ENCODE measurements at regions not wholly inside any gene's neighbourhood (a gene's known extent, or its start where the extent isn't known, plus 50 kb on each side); places are given as distances from the start of the nearest gene placed in this dataset.

- Mint-ChIP-seq H3K4me3 (no peak overlapping the region), H3K27me3 (peaks cover 9% of the 10 kb centered on the region in 2 donors), H3K4me1 (peaks cover 13 to 20% (median 17%) of the 10 kb centered on the region in 3 donors), H3K27ac (peak overlapping the region in 1 of 8 donors; percentile 36), H3K9me3 (no peaks in the 10 kb centered on the region), H3K36me3 (no peaks in the 10 kb centered on the region)
- ChIA-PET POLR2A (no interaction called here), CTCF (no interaction called here)
- H3K27ac ChIP-seq (ENCODE audit: low read depth, low read length): no peak overlapping the region
- H3K27me3 ChIP-seq (ENCODE audit: insufficient read depth, low read length, poor library complexity, severe bottlenecking): no peaks in the 10 kb centered on the region
- peaks cover 17% of the 10 kb centered on the region for H3K4me1 ChIP-seq (ENCODE audit: insufficient read depth, low read length)
- no peaks in the 10 kb centered on the region for H3K36me3 ChIP-seq (ENCODE audit: insufficient read depth, low read length)
- no peaks in the 10 kb centered on the region for H3K9me3 ChIP-seq (ENCODE audit: low read length)
- no peak for DNase-seq
- no peak overlapping the region for H3K4me3 ChIP-seq (ENCODE audit: low read length)
Observed at GRCh38 chr12:3967556-3968160, 94.5 kb upstream of the PARP11 start.

GRCh38 chr12:3966376-3966775 is 93.2 kb upstream of the PARP11 start:
- no peaks in the 10 kb centered on the region for H3K9me3 ChIP-seq (ENCODE audit: low read length)
- no peaks in the 10 kb centered on the region for H3K36me3 ChIP-seq (ENCODE audit: insufficient read depth, low read length)
- H3K27me3 ChIP-seq (ENCODE audit: insufficient read depth, low read length, poor library complexity, severe bottlenecking): no peaks in the 10 kb centered on the region
- CTCF ChIA-PET: interaction anchor here (0.6 kb wide), 1 partner anchor 188 kb away, joined by 3 read pairs; no protein-coding TSS in a partner anchor
- no peak overlapping the region for H3K4me3 ChIP-seq (ENCODE audit: low read length)
- Mint-ChIP-seq H3K4me1 (peaks cover 15 to 22% (median 21%) of the 10 kb centered on the region in 3 donors), H3K27me3 (peaks cover 9 to 11% of the 10 kb centered on the region in 2 donors), H3K4me3 (no peak overlapping the region), H3K27ac (no peak overlapping the region), H3K9me3 (no peaks in the 10 kb centered on the region), H3K36me3 (no peaks in the 10 kb centered on the region)
- peaks cover 20% of the 10 kb centered on the region for H3K4me1 ChIP-seq (ENCODE audit: insufficient read depth, low read length)
- DNase-seq: no peak
- POLR2A ChIA-PET: no interaction called here
- no peak overlapping the region for H3K27ac ChIP-seq (ENCODE audit: low read depth, low read length)

- no peaks in the 10 kb centered on the region for H3K9me3 Mint-ChIP-seq
- peaks cover 20% of the 10 kb centered on the region for H3K4me1 ChIP-seq (ENCODE audit: insufficient read depth, low read length)
- H3K4me1 Mint-ChIP-seq: peaks cover 15 to 24% (median 19%) of the 10 kb centered on the region in 3 donors
- H3K9me3 ChIP-seq (ENCODE audit: low read length): no peaks in the 10 kb centered on the region
- H3K36me3 ChIP-seq (ENCODE audit: insufficient read depth, low read length): no peaks in the 10 kb centered on the region
- peak overlapping the region in 3 of 8 donors; percentile 1 to 24 (median 3) for H3K27ac Mint-ChIP-seq
- DNase-seq: no peak
- H3K27me3 Mint-ChIP-seq: peaks cover 9 to 11% of the 10 kb centered on the region in 2 donors
- H3K4me3 Mint-ChIP-seq: no peak overlapping the region
- peaks cover 0 to 1% (median 0%) of the 10 kb centered on the region in 3 donors for H3K36me3 Mint-ChIP-seq
- no peaks in the 10 kb centered on the region for H3K27me3 ChIP-seq (ENCODE audit: insufficient read depth, low read length, poor library complexity, severe bottlenecking)
- no peak overlapping the region for H3K27ac ChIP-seq (ENCODE audit: low read depth, low read length)
- CTCF ChIA-PET: no interaction called here
- POLR2A ChIA-PET: no interaction called here
- no peak overlapping the region for H3K4me3 ChIP-seq (ENCODE audit: low read length)
Observed at GRCh38 chr12:3965046-3965445, 91.8 kb upstream of the PARP11 start.

GRCh38 chr12:3964439-3964838 is 91.2 kb upstream of the PARP11 start:
- CTCF ChIA-PET: interaction anchor here (1.3 to 3.7 kb wide), 7 partner anchors 14 to 322 kb away, joined by 3 to 67 read pairs (median 12); no protein-coding TSS in a partner anchor
- POLR2A ChIA-PET: no interaction called here
- Mint-ChIP-seq H3K36me3 (peaks cover 0 to 2% (median 0%) of the 10 kb centered on the region in 3 donors), H3K9me3 (no peaks in the 10 kb centered on the region), H3K27ac (peak overlapping the region in 2 of 8 donors; percentile 19 to 69), H3K27me3 (peaks cover 9 to 11% of the 10 kb centered on the region in 2 donors), H3K4me1 (peaks cover 15 to 24% (median 19%) of the 10 kb centered on the region in 3 donors), H3K4me3 (no peak overlapping the region)
- peaks cover 20% of the 10 kb centered on the region for H3K4me1 ChIP-seq (ENCODE audit: insufficient read depth, low read length)
- no peak overlapping the region for H3K4me3 ChIP-seq (ENCODE audit: low read length)
- no peaks in the 10 kb centered on the region for H3K36me3 ChIP-seq (ENCODE audit: insufficient read depth, low read length)
- no peak overlapping the region for H3K27ac ChIP-seq (ENCODE audit: low read depth, low read length)
- no peaks in the 10 kb centered on the region for H3K27me3 ChIP-seq (ENCODE audit: insufficient read depth, low read length, poor library complexity, severe bottlenecking)
- no peak for DNase-seq
- H3K9me3 ChIP-seq (ENCODE audit: low read length): no peaks in the 10 kb centered on the region

- Histone ChIP-seq H3K9me3 (ENCODE audit: low read length) (no peaks in the 10 kb centered on the region), H3K4me3 (ENCODE audit: low read length) (no peak overlapping the region), H3K4me1 (ENCODE audit: insufficient read depth, low read length) (peaks cover 20% of the 10 kb centered on the region), H3K27me3 (ENCODE audit: insufficient read depth, low read length, poor library complexity, severe bottlenecking) (no peaks in the 10 kb centered on the region), H3K36me3 (ENCODE audit: insufficient read depth, low read length) (no peaks in the 10 kb centered on the region), H3K27ac (ENCODE audit: low read depth, low read length) (no peak overlapping the region)
- Mint-ChIP-seq H3K27me3 (peaks cover 0 to 7% of the 10 kb centered on the region in 2 donors), H3K9me3 (no peaks in the 10 kb centered on the region), H3K36me3 (peaks cover 0 to 3% (median 0%) of the 10 kb centered on the region in 3 donors), H3K4me1 (peaks cover 15 to 24% (median 19%) of the 10 kb centered on the region in 3 donors), H3K27ac (peak overlapping the region; percentile 26 to 95 (median 79)), H3K4me3 (no peak overlapping the region)
- peak; percentile 33 to 90 (median 75) for DNase-seq
- ChIA-PET POLR2A (interaction anchor here (0.8 to 2.2 kb wide), 5 partner anchors 11 to 76 kb away, joined by 3 to 5 read pairs (median 4); no protein-coding TSS in a partner anchor), CTCF (interaction anchor here (0.8 to 3.7 kb wide), 22 partner anchors 8 to 314 kb away, joined by 3 to 67 read pairs (median 6); no protein-coding TSS in a partner anchor)
Observed at GRCh38 chr12:3962631-3963483, 89.7 kb upstream of the PARP11 start.

- no peaks in the 10 kb centered on the region for H3K36me3 ChIP-seq (ENCODE audit: insufficient read depth, low read length)
- no peak for DNase-seq
- no peak overlapping the region for H3K4me3 ChIP-seq (ENCODE audit: low read length)
- Mint-ChIP-seq H3K4me3 (no peak overlapping the region), H3K4me1 (peaks cover 15 to 24% (median 19%) of the 10 kb centered on the region in 3 donors), H3K36me3 (peaks cover 0 to 3% (median 0%) of the 10 kb centered on the region in 3 donors), H3K27me3 (peaks cover 4 to 6% of the 10 kb centered on the region in 2 donors), H3K9me3 (no peaks in the 10 kb centered on the region), H3K27ac (peak overlapping the region in 4 of 8 donors; percentile 51 to 95 (median 89))
- H3K27ac ChIP-seq (ENCODE audit: low read depth, low read length): no peak overlapping the region
- peaks cover 20% of the 10 kb centered on the region for H3K4me1 ChIP-seq (ENCODE audit: insufficient read depth, low read length)
- no peaks in the 10 kb centered on the region for H3K9me3 ChIP-seq (ENCODE audit: low read length)
- ChIA-PET CTCF (interaction anchor here (1.1 to 3.7 kb wide), 10 partner anchors 11 to 316 kb away, joined by 3 to 67 read pairs (median 8); no protein-coding TSS in a partner anchor), POLR2A (interaction anchor here (0.7 to 2.2 kb wide), 2 partner anchors 11 to 13 kb away, joined by 3 to 5 read pairs; no protein-coding TSS in a partner anchor)
- no peaks in the 10 kb centered on the region for H3K27me3 ChIP-seq (ENCODE audit: insufficient read depth, low read length, poor library complexity, severe bottlenecking)
Observed at GRCh38 chr12:3961591-3961990, 88.4 kb upstream of the PARP11 start.

GRCh38 chr12:3959799-3960560 is 86.8 kb upstream of the PARP11 start:
- Mint-ChIP-seq H3K4me1 (peaks cover 15 to 24% (median 19%) of the 10 kb centered on the region in 3 donors), H3K27ac (peak overlapping the region in 2 of 8 donors; percentile 5 to 12), H3K4me3 (no peak overlapping the region), H3K9me3 (no peaks in the 10 kb centered on the region), H3K36me3 (peaks cover 0 to 3% (median 0%) of the 10 kb centered on the region in 3 donors), H3K27me3 (peaks cover 4 to 6% of the 10 kb centered on the region in 2 donors)
- ChIA-PET CTCF (interaction anchor here (1.8 kb wide), 1 partner anchor 74 kb away, joined by 6 read pairs; no protein-coding TSS in a partner anchor), POLR2A (interaction anchor here (0.6 kb wide), 1 partner anchor 601 kb away, joined by 4 read pairs; no protein-coding TSS in a partner anchor)
- no peak overlapping the region for H3K27ac ChIP-seq (ENCODE audit: low read depth, low read length)
- H3K9me3 ChIP-seq (ENCODE audit: low read length): no peaks in the 10 kb centered on the region
- no peaks in the 10 kb centered on the region for H3K36me3 ChIP-seq (ENCODE audit: insufficient read depth, low read length)
- peaks cover 20% of the 10 kb centered on the region for H3K4me1 ChIP-seq (ENCODE audit: insufficient read depth, low read length)
- no peak overlapping the region for H3K4me3 ChIP-seq (ENCODE audit: low read length)
- no peaks in the 10 kb centered on the region for H3K27me3 ChIP-seq (ENCODE audit: insufficient read depth, low read length, poor library complexity, severe bottlenecking)
- no peak for DNase-seq

Data from CD8-positive, alpha-beta memory T cell (primary cell).